Upper lobe of left lung (tissue), 6 donors: ENCODE measurements at regions not wholly inside any gene's neighbourhood (a gene's known extent, or its start where the extent isn't known, plus 50 kb on each side); places are given as distances from the start of the nearest gene placed in this dataset.

Experiments
- ATAC-seq, 2 donors: fragments of 200-7000 bp; cut with Tn5 transposase; one replicate each; pipeline ENCODE4 v1.9.1; 2022; ENCODE audit warnings: mild to moderate bottlenecking in 2 of 2, moderate library complexity in 2 of 2; ENCODE audit not compliant: low FRiP score in 2 of 2
- DNase-seq, 2 donors: peaks; one replicate each; pipeline ENCODE4 v3.0.0-alpha.2; 2019 to 2020
- H3K27ac ChIP-seq, 4 donors: fragments of 200-600 bp; sonication (generic); one replicate each; pipeline ENCODE4 v1.5.1; 2016 to 2019
- H3K27me3 ChIP-seq, 4 donors: fragments of 200-600 bp; sonication (generic); one replicate each; pipeline ENCODE4 v1.5.1; 2017 to 2019
- H3K36me3 ChIP-seq, 4 donors: fragments of 200-600 bp; sonication (generic); one replicate each; pipeline ENCODE4 v1.5.1; 2016 to 2019
- H3K4me1 ChIP-seq, 4 donors: fragments of 200-600 bp; sonication (generic); one replicate each; pipeline ENCODE4 v1.5.1; 2018 to 2019
- H3K4me3 ChIP-seq, 4 donors: fragments of 200-600 bp; sonication (generic); one replicate each; pipeline ENCODE4 v1.5.1; 2017 to 2019; ENCODE audit warnings: mild to moderate bottlenecking in 2 of 4, moderate library complexity in 1 of 4
- H3K9me3 ChIP-seq, 4 donors: fragments of 200-600 bp; sonication (generic); one replicate each; pipeline ENCODE4 v1.5.1; 2018 to 2019
- EP300 ChIP-seq, 4 donors: sonication (generic); formaldehyde crosslinking; IDR thresholded peaks; one replicate each; pipeline ENCODE4 v1.5.1; 2017; ENCODE audit warnings: antibody characterized with exemption in 4 of 4, control low read depth in 2 of 4
- POLR2A ChIP-seq, 4 donors: fragments of 450-650 bp; IDR thresholded peaks; one replicate each; pipeline ENCODE4 v1.5.1; 2016 to 2017; ENCODE audit warnings: antibody characterized with exemption in 4 of 4, mild to moderate bottlenecking in 2 of 4
- POLR2AphosphoS5 ChIP-seq, 2 donors: sonication (generic); formaldehyde crosslinking; IDR thresholded peaks; one replicate each; pipeline ENCODE4 v1.5.1; 2017; ENCODE audit warnings: antibody characterized with exemption in 2 of 2
- WGBS, 2 donors: methylation state at CpG; one replicate each; pipeline ENCODE4 v1.1.5; 2017 to 2018; 5-methylcytosine and 5-hydroxymethylcytosine counted together
- TF ChIP-seq, protein P1 (sequence below), 6 experiments: fragments of 450-650 bp in 4 of 6; fragments of 200-600 bp in 2 of 6; sonication (generic) in 2 of 6; IDR thresholded peaks; one replicate each; pipeline ENCODE4 v1.5.1; 2016 to 2019; ENCODE audit warnings: antibody characterized with exemption in 6 of 6
- donor health status: DM: no; HTN: no; CAD: no; lungs with moderate emphysema.
- donor health status: DM: no; HTN: yes; CAD: no; lungs with severe emphysema.

DNA sequence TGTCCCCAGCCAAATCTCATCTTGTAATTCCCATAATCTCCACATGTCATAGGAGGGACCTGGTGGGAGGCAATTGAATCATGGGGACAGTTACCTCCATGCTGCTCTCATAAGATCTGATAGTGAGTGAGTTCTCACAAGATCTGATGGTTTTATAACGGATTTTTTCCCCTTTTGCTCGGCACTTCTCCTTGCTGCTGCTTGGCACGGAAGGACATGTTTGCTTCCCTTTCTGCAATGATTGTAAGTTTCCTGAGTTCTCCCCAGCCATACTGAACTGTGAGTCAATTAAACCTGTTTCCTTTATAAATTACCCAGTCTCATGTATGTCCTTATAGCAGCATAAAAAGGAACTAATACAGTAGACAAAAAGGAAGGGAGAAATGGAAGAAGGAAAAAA is 76.7 kb upstream of the CCNG1 start:
- H3K9me3 ChIP-seq: no peaks in the 10 kb centered on the region
- H3K27me3 ChIP-seq: no peaks in the 10 kb centered on the region
- H3K4me3 ChIP-seq: no peak overlapping the region
- no peak overlapping the region for H3K27ac ChIP-seq
- ATAC-seq (no peak), DNase-seq (no peak)
- no peaks in the 10 kb centered on the region for H3K36me3 ChIP-seq
- H3K4me1 ChIP-seq: no peaks in the 10 kb centered on the region
- TF ChIP-seq, protein P1, sequence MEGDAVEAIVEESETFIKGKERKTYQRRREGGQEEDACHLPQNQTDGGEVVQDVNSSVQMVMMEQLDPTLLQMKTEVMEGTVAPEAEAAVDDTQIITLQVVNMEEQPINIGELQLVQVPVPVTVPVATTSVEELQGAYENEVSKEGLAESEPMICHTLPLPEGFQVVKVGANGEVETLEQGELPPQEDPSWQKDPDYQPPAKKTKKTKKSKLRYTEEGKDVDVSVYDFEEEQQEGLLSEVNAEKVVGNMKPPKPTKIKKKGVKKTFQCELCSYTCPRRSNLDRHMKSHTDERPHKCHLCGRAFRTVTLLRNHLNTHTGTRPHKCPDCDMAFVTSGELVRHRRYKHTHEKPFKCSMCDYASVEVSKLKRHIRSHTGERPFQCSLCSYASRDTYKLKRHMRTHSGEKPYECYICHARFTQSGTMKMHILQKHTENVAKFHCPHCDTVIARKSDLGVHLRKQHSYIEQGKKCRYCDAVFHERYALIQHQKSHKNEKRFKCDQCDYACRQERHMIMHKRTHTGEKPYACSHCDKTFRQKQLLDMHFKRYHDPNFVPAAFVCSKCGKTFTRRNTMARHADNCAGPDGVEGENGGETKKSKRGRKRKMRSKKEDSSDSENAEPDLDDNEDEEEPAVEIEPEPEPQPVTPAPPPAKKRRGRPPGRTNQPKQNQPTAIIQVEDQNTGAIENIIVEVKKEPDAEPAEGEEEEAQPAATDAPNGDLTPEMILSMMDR (IDR thresholded peaks at IDR 0.05): no peak
- TF ChIP-seq POLR2AphosphoS5 (IDR thresholded peaks at IDR 0.05) (no peak), EP300 (IDR thresholded peaks at IDR 0.05) (no peak), POLR2A (IDR thresholded peaks at IDR 0.05) (no peak)
- WGBS, 2 donors: 42 to 45% methylated on average over 3 of the region's 3 CpGs

DNA sequence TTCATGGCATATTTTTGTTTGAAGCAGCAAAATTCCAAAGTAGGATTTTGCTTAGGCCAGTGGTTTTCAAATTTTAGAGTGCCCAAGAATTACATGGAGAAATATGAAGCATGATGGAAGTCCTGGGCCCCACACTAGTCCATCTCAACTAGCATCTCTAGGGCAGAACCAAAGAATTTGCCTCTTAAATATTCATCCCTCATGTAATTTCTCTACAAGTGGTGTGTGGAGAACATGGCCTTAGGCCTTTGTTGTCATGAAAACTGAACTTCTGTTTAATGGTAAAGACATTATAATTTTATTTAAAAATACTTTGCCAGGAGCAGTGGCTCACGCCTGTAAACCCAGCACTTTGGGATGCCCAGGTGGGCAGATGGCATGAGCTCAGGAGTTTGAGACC is 75.9 kb upstream of the CCNG1 start:
- no peak for ATAC-seq
- H3K27ac ChIP-seq: no peak overlapping the region
- TF ChIP-seq, protein P1 (IDR thresholded peaks at IDR 0.05): no peak
- no peak for TF ChIP-seq POLR2AphosphoS5 (IDR thresholded peaks at IDR 0.05)
- TF ChIP-seq EP300 (IDR thresholded peaks at IDR 0.05): no peak
- TF ChIP-seq POLR2A (IDR thresholded peaks at IDR 0.05): no peak

DNA sequence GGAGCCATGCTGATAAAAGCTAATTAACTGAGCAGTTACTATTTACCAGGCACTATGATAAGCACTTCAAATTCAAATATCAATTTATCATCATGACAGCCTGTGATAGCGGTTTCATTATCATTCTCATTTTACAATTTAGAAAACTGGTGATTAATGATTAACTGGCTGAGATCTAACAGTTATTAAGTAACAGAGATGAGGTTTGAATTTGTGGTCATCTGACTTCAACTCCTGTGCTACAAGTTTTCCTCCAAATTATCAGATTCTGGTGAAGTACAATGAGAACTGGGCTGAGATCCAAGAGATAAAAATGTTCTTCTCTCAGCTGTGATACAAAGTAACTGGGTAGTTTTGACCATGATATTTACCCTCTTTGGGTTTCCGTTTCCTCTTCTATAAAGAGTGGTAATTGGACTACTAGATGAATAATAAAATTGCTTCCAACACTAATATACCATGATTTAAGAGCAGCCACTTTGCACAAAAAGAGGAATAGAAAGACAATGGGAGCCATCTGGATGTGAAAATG is 74.5 kb upstream of the CCNG1 start:
- 42 to 55% methylated on average over 2 of the region's 2 CpGs for WGBS, 2 donors
- no peak overlapping the region for H3K27ac ChIP-seq
- H3K36me3 ChIP-seq: no peaks in the 10 kb centered on the region
- H3K9me3 ChIP-seq: no peaks in the 10 kb centered on the region
- no peak for ATAC-seq
- no peaks in the 10 kb centered on the region for H3K4me1 ChIP-seq
- no peak overlapping the region for H3K4me3 ChIP-seq
- no peak for DNase-seq
- H3K27me3 ChIP-seq: no peaks in the 10 kb centered on the region
- TF ChIP-seq, protein P1 (IDR thresholded peaks at IDR 0.05): no peak

More for the DNA sequence above, 75.9 kb upstream of the CCNG1 start:
- no peaks in the 10 kb centered on the region for H3K4me1 ChIP-seq
- DNase-seq: no peak
- H3K4me3 ChIP-seq: no peak overlapping the region
- no peaks in the 10 kb centered on the region for H3K27me3 ChIP-seq
- H3K36me3 ChIP-seq: no peaks in the 10 kb centered on the region
- WGBS, 2 donors: 83 to 89% methylated on average over 1 of the region's 1 CpG
- no peaks in the 10 kb centered on the region for H3K9me3 ChIP-seq

DNA sequence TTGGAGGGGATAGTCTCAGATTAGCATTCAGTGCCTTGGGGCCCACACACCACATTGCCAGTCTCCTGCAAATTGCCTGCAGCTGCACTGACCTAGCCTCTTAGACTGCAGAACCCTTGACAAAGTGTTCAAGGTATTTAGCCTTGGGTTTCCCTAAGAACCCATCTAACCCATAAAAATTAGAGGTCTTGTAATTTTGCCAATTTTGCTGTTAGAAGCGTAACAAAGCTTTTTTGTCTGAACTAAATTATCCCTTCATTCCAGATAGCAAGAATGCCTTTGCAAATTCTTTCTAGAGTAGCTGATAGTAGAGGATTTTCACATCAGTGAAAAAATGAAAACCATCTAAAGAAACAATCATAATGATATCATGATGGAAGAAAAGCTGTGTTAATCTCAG is 74.0 kb upstream of the CCNG1 start:
- no peaks in the 10 kb centered on the region for H3K36me3 ChIP-seq
- no peak for DNase-seq
- no peaks in the 10 kb centered on the region for H3K9me3 ChIP-seq
- no peak overlapping the region for H3K4me3 ChIP-seq
- no peak for ATAC-seq
- H3K4me1 ChIP-seq: no peaks in the 10 kb centered on the region
- no peak overlapping the region for H3K27ac ChIP-seq
- no peaks in the 10 kb centered on the region for H3K27me3 ChIP-seq
- WGBS, 2 donors: 77 to 80% methylated on average over 1 of the region's 1 CpG
- TF ChIP-seq EP300 (IDR thresholded peaks at IDR 0.05) (no peak), POLR2AphosphoS5 (IDR thresholded peaks at IDR 0.05) (no peak), POLR2A (IDR thresholded peaks at IDR 0.05) (no peak)
- TF ChIP-seq, protein P1 (IDR thresholded peaks at IDR 0.05): no peak

DNA sequence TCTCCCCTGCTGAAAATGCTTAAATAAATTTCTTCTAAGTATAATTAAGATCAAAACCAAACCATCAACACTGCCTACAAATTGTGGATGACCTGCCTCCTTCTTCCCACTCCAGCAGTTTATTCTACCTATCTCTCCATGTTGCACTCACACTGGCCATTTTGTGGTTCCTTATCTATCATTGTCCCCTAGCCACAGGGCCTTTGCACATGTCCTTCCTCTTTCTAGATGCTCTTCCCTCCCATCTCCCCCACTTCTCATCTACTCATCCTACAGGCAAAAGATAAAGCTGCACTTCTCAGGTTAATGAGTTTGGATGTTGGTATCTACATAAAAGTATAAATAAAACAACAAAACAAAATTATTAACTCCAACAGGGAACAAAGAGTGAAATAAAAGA is 70.6 kb upstream of the CCNG1 start:
- TF ChIP-seq, protein P1 (IDR thresholded peaks at IDR 0.05): no peak
- no peak for TF ChIP-seq POLR2A (IDR thresholded peaks at IDR 0.05)
- TF ChIP-seq POLR2AphosphoS5 (IDR thresholded peaks at IDR 0.05): no peak
- TF ChIP-seq EP300 (IDR thresholded peaks at IDR 0.05): no peak
- Histone ChIP-seq H3K36me3 (no peaks in the 10 kb centered on the region), H3K4me1 (no peaks in the 10 kb centered on the region), H3K27me3 (no peaks in the 10 kb centered on the region), H3K4me3 (no peak overlapping the region), H3K27ac (no peak overlapping the region), H3K9me3 (no peaks in the 10 kb centered on the region)
- DNase-seq (no peak), ATAC-seq (no peak)
